ENCODE measurements at regions not wholly inside any gene's neighbourhood (a gene's known extent, or its start where the extent isn't known, plus 50 kb on each side); places are given as distances from the start of the nearest gene placed in this dataset.

DNA sequence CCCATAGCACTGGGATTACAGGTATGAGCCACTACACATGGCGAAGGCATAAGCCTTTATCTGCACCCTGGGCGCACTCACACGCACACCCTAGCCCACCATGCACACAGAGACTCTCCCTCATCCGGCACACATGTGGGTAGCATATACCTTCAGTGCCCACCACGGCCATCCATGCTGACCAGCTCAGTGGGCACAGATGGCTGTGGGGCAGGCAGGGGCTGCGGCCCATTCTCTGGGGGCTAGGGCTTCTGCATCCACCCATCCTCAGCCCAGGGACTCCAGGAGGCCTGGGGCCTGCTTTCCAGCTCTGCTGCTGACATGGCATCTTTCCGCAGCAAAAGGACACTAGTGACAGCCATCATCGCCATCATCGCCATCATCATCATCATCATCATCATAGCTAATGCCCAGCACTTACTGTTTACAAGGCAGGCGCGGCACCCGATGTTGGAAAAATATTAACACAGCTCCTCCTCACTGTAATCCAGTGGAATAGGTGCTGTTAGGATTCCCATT lies 111.2 kb downstream of the NCOR2 start:
- DNase-seq = no peak
- Histone ChIP-seq H3K27me3 (no peaks in the 10 kb centered on the region), H3K27ac (peak overlapping the region; percentile 21 to 80), H3K4me3 (no peak overlapping the region), H3K36me3 (ENCODE audit: low read depth, missing control alignments) (no peaks in the 10 kb centered on the region), H3K9me3 (no peaks in the 10 kb centered on the region), H3K4me1 (peaks cover 43% of the 10 kb centered on the region)
- TF ChIP-seq, protein P1, sequence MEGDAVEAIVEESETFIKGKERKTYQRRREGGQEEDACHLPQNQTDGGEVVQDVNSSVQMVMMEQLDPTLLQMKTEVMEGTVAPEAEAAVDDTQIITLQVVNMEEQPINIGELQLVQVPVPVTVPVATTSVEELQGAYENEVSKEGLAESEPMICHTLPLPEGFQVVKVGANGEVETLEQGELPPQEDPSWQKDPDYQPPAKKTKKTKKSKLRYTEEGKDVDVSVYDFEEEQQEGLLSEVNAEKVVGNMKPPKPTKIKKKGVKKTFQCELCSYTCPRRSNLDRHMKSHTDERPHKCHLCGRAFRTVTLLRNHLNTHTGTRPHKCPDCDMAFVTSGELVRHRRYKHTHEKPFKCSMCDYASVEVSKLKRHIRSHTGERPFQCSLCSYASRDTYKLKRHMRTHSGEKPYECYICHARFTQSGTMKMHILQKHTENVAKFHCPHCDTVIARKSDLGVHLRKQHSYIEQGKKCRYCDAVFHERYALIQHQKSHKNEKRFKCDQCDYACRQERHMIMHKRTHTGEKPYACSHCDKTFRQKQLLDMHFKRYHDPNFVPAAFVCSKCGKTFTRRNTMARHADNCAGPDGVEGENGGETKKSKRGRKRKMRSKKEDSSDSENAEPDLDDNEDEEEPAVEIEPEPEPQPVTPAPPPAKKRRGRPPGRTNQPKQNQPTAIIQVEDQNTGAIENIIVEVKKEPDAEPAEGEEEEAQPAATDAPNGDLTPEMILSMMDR (IDR thresholded peaks at IDR 0.05) = no peak
- intact Hi-C loops (cut with DNase I; ENCODE audit: low total_unique reads) = no loop called here
- WGBS, 2 donors = 92 to 97% methylated on average over 11 to 12 of the region's 12 CpGs

DNA sequence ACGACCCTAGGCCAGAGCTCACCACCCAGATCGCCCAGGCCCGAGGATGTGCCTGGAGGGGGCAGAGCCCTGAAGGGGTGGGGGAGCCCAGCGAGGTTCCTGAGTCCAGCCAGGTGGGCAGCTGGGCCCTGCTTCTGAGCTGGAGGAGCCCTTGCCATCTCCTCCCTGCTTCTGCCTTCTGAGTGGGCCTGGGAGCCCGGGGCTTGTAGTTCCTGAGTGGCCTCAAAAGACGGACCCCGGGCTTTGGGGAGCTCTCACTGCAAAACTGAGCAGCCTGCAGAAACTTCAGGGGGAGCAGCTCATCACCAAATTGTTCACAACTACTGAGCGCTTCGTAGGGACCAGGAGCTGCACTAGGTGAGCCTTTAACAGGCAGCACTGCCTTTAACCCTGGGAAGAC lies 112.1 kb downstream of the NCOR2 start:
- intact Hi-C loops (cut with DNase I; ENCODE audit: low total_unique reads) = no loop called here

DNA sequence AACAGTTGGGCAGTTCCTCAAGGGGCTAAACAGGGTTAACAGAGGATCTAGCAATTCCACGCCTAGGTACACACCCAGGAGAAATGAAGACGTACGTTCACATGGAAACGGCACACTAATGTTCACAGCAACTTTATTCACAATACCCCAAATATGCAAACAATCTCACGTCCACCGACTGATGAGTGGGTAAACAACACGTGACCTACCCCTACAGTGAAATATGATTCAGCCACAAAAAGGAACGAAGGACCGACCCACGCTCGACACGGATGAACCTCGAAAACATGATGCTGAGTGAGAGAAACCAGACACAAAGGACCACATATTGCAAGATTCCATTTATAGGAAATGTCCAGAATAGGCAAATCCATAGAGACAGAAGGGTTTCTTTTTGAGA lies 112.7 kb downstream of the NCOR2 start:
- DNase-seq = no peak
- WGBS, 2 donors = 65 to 70% methylated on average over 13 of the region's 13 CpGs
- intact Hi-C loops (cut with DNase I; ENCODE audit: low total_unique reads) = no loop called here
- Histone ChIP-seq H3K27ac (no peak overlapping the region), H3K4me3 (no peak overlapping the region), H3K36me3 (ENCODE audit: low read depth, missing control alignments) (no peaks in the 10 kb centered on the region), H3K27me3 (no peaks in the 10 kb centered on the region), H3K4me1 (peaks cover 39% of the 10 kb centered on the region), H3K9me3 (no peaks in the 10 kb centered on the region)
- TF ChIP-seq POLR2A (IDR thresholded peaks at IDR 0.05) = no peak
- TF ChIP-seq, protein P1 (IDR thresholded peaks at IDR 0.05) = no peak

More for the DNA sequence above, 112.1 kb downstream of the NCOR2 start:
- DNase-seq = no peak
- Histone ChIP-seq H3K27ac (no peak overlapping the region), H3K27me3 (no peaks in the 10 kb centered on the region), H3K4me1 (peaks cover 39% of the 10 kb centered on the region), H3K9me3 (no peaks in the 10 kb centered on the region), H3K4me3 (no peak overlapping the region), H3K36me3 (ENCODE audit: low read depth, missing control alignments) (no peaks in the 10 kb centered on the region)
- WGBS, 2 donors = 67 to 80% methylated on average over 3 to 9 of the region's 9 CpGs
- no peak for TF ChIP-seq POLR2A (IDR thresholded peaks at IDR 0.05)
- TF ChIP-seq, protein P1 (IDR thresholded peaks at IDR 0.05) = no peak

DNA sequence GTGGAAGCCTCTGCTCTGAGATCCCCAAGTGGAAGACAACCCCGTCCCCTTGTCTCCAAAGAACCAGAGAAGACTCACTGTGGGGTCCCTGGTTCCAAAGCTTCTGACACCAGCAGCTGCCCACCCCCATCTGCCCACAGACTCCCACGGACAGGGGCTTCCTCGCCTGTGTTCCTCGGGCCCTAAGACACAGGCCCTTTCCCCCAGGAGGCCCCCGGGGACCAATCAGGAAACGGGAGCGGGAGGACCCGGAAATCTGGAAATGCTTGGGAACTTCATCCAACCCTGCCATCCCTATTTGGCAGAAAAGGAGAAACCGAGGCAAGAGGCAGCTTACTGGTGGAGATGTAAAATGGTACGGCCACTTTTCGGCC lies 113.1 kb downstream of the NCOR2 start:
- intact Hi-C loops (cut with DNase I; ENCODE audit: low total_unique reads) = no loop called here
- DNase-seq = no peak
- TF ChIP-seq, protein P1 (IDR thresholded peaks at IDR 0.05) = no peak
- TF ChIP-seq POLR2A (IDR thresholded peaks at IDR 0.05) = no peak
- Histone ChIP-seq H3K4me1 (peaks cover 39% of the 10 kb centered on the region), H3K36me3 (ENCODE audit: low read depth, missing control alignments) (no peaks in the 10 kb centered on the region), H3K9me3 (no peaks in the 10 kb centered on the region), H3K27me3 (no peaks in the 10 kb centered on the region), H3K4me3 (no peak overlapping the region), H3K27ac (peak overlapping the region in 1 of 2 donors; percentile 55)
- 64 to 67% methylated on average over 8 to 11 of the region's 11 CpGs for WGBS, 2 donors
